GM12878 (cell line): ENCODE measurements at regions not wholly inside any gene's neighbourhood (a gene's known extent, or its start where the extent isn't known, plus 50 kb on each side); places are given as distances from the start of the nearest gene placed in this dataset.

Source experiments
- ATAC-seq: fragments of 200-7000 bp; cut with Tn5 transposase; 3 replicates; pipeline ENCODE4 v1.9.1; 2020; ENCODE audit warnings: mild to moderate bottlenecking, moderate library complexity
- BruUV-seq: library from RNA; stranded (reverse); fragments of 400-500 nt; replicated peaks from 2 replicates; lab custom pipeline; 2021; lab: Mats Ljungman, UMichigan
- CTCF ChIA-PET: fragments of 300-600 bp; sonication (Branson Sonifier 250); formaldehyde crosslinking; extraction: SDS; loops from one replicate; lab custom pipeline; 2021; ENCODE audit warnings: inconsistent platforms; lab: Yijun Ruan, JAX
- POLR2A ChIA-PET: fragments of 350-600 bp; formaldehyde crosslinking; extraction: SDS; loops from one replicate; lab custom pipeline; 2021; ENCODE audit warnings: inconsistent platforms; lab: Charles Lee
- RAD21 ChIA-PET: fragments of 300-600 bp; sonication (Branson Sonifier 250); formaldehyde crosslinking; loops from one replicate; lab custom pipeline; 2023; ENCODE audit warnings: antibody characterized with exemption; ENCODE audit not compliant: unreplicated experiment; lab: Charles Lee
- SMC1A ChIA-PET: fragments of 300-600 bp; sonication (Branson Sonifier 250); formaldehyde crosslinking; loops from one replicate; lab custom pipeline; 2023; ENCODE audit not compliant: unreplicated experiment, uncharacterized antibody; lab: Charles Lee
- DNase-seq: peaks from one replicate; pipeline ENCODE4 v3.0.0-alpha.2; 2011; ENCODE audit warnings: low read depth, low spot score
- FAIRE-seq: peaks from 3 replicates; lab custom pipeline; 2011; peaks lifted over from hg19 to GRCh38; lab: Jason Lieb, UNC
- H2AFZ ChIP-seq: 2 replicates; pipeline ENCODE4 v1.6.0; 2011; ENCODE audit warnings: low read depth, low read length, control low read depth; ENCODE audit not compliant: control insufficient read depth
- H3K27ac ChIP-seq: 2 replicates; pipeline ENCODE4 v1.5.1; 2011; ENCODE audit warnings: control low read depth; ENCODE audit not compliant: control insufficient read depth, insufficient read depth
- H3K27me3 ChIP-seq, 2 experiments: replicated peaks in 1 of 2; 2 replicates each; pipeline versions ENCODE4 v1.6.0 to v1.6.1; 2011; ENCODE audit warnings: low read length in 1 of 2; ENCODE audit not compliant: control insufficient read depth in 2 of 2, insufficient read depth in 2 of 2
- H3K36me3 ChIP-seq, 2 experiments: 2 replicates each; pipeline ENCODE4 v1.5.1; 2011; ENCODE audit warnings: low read length in 1 of 2; ENCODE audit not compliant: control insufficient read depth in 2 of 2, insufficient read depth in 2 of 2
- H3K4me1 ChIP-seq: 2 replicates; pipeline ENCODE4 v1.6.1; 2011; ENCODE audit warnings: mild to moderate bottlenecking, low read length, moderate library complexity, mixed read lengths; ENCODE audit not compliant: control insufficient read depth, insufficient read depth
- H3K4me2 ChIP-seq: 2 replicates; pipeline ENCODE4 v1.6.0; 2011; ENCODE audit warnings: control low read depth; ENCODE audit not compliant: control insufficient read depth, insufficient read depth
- H3K4me3 ChIP-seq: fragments of 200-600 bp; sonication (generic); 2 replicates; pipeline ENCODE4 v1.5.1; 2016
- H3K79me2 ChIP-seq: 2 replicates; pipeline ENCODE4 v1.6.0; 2011; ENCODE audit warnings: low read length; ENCODE audit not compliant: control insufficient read depth, insufficient read depth
- H3K9ac ChIP-seq: 2 replicates; pipeline ENCODE4 v1.8.0; 2011; ENCODE audit warnings: low read length, control low read depth, mixed read lengths; ENCODE audit not compliant: control insufficient read depth, insufficient read depth
- H3K9me3 ChIP-seq: replicated peaks from 3 replicates; pipeline ENCODE4 v1.5.1; 2011; ENCODE audit warnings: mild to moderate bottlenecking, low read length; ENCODE audit not compliant: control insufficient read depth, insufficient read depth
- H4K20me1 ChIP-seq: 2 replicates; pipeline ENCODE4 v1.6.0; 2011; ENCODE audit not compliant: control insufficient read depth, insufficient read depth
- BACH1 ChIP-seq: fragments of 450-650 bp; IDR thresholded peaks from 2 replicates; pipeline ENCODE4 v1.6.1; 2017; ENCODE audit warnings: mild to moderate bottlenecking, borderline replicate concordance
- MEF2A ChIP-seq: IDR thresholded peaks from 2 replicates; pipeline ENCODE4 v1.6.1; 2011; ENCODE audit warnings: low read depth, mild to moderate bottlenecking, low read length, moderate library complexity; ENCODE audit not compliant: insufficient read depth
- PKNOX1 ChIP-seq: fragments of 450-650 bp; IDR thresholded peaks from 2 replicates; pipeline ENCODE4 v1.6.1; 2016; ENCODE audit warnings: mild to moderate bottlenecking
- POLR2AphosphoS2 ChIP-seq: IDR thresholded peaks from 2 replicates; pipeline ENCODE4 v1.6.1; 2011; ENCODE audit warnings: low read depth, mild to moderate bottlenecking, low read length, improper control_type of control experiment, moderate library complexity
- WGBS: methylation state at CpG from one replicate; pipeline ENCODE4 v1.1.6; 2016; ENCODE audit warnings: low lambda C conversion rate; ENCODE audit not compliant: insufficient replicate concordance, insufficient coverage; ENCODE audit errors: missing lambda C conversion rate; 5-methylcytosine and 5-hydroxymethylcytosine counted together
- in situ Hi-C: fragments of 300-500 bp; cut with MboI; formaldehyde crosslinking; loops from 9 replicates; pipeline ENCODE4 v1.14.3; 2018; ENCODE audit warnings: mixed read lengths
- intact Hi-C: fragments of 100-400 bp; cut with micrococcal nuclease; formaldehyde crosslinking; loops from one replicate; pipeline ENCODE4 v1.14.2; 2022; ENCODE audit not compliant: unreplicated experiment

GRCh38 chr11:130728185-130729180, 187.8 kb downstream of the SNX19 start:
- POLR2A ChIA-PET = no interaction called here
- in situ Hi-C loops = no loop called here
- RAD21 ChIA-PET = no interaction called here

More at GRCh38 chr11:130728185-130729180, 187.8 kb downstream of the SNX19 start:
- Histone ChIP-seq H3K4me2 (no peak overlapping the region), H3K9ac (no peak overlapping the region), H3K27me3 (peaks cover 0 to 3% of the 10 kb centered on the region in 2 experiments; a peak in 1 of 4 replicates), H3K27ac (no peak overlapping the region), H2AFZ (no peak overlapping the region), H3K4me1 (no peaks in the 10 kb centered on the region), H4K20me1 (no peaks in the 10 kb centered on the region), H3K79me2 (no peaks in the 10 kb centered on the region), H3K4me3 (no peak overlapping the region), H3K36me3 (no peaks in the 10 kb centered on the region), H3K9me3 (no peaks in the 10 kb centered on the region; the same call in 1 of the 3 replicates)
- CTCF ChIA-PET = interaction anchor here (0.6 to 1.4 kb wide), 2 partner anchors 116 to 516 kb away, joined by 3 read pairs; no protein-coding TSS in a partner anchor
- no TSS peak for BruUV-seq
- ATAC-seq (peak; percentile 44; the same call in 2 of the 3 replicates), DNase-seq (no peak), FAIRE-seq (no peak)
- 3% methylated on average over 8 of the region's 8 CpGs for WGBS
- SMC1A ChIA-PET = interaction anchor here (1.0 kb wide), 1 partner anchor 40 kb away, joined by 3 read pairs; no protein-coding TSS in a partner anchor
- intact Hi-C loops = no loop called here
- TF ChIP-seq BACH1 = no peak
- TF ChIP-seq MEF2A = no peak
- no peak for TF ChIP-seq PKNOX1
- TF ChIP-seq POLR2AphosphoS2 = no peak
